Spleen (tissue), 7 donors: ENCODE measurements at regions not wholly inside any gene's neighbourhood (a gene's known extent, or its start where the extent isn't known, plus 50 kb on each side); places are given as distances from the start of the nearest gene placed in this dataset.

Experiments
- POLR2A ChIP-seq, 3 donors: fragments of 450-650 bp; IDR thresholded peaks; one replicate each; pipeline ENCODE4 v1.5.1; 2017; ENCODE audit warnings: antibody characterized with exemption in 3 of 3, mild to moderate bottlenecking in 1 of 3
- TF ChIP-seq, protein P1 (sequence below), 11 experiments: fragments of 200-600 bp in 7 of 11; fragments of 450-650 bp in 4 of 11; sonication (generic) in 4 of 11; IDR thresholded peaks in 8 of 11; conservative IDR thresholded peaks in 3 of 11; 1 replicate in 7 of 11; 2 replicates in 4 of 11; pipeline versions ENCODE4 v1.4.0 to v1.8.0; 2016 to 2021; ENCODE audit warnings: antibody characterized with exemption in 11 of 11, inconsistent platforms in 4 of 11, mild to moderate bottlenecking in 1 of 11
- donor health status: DM: no; HTN: no; CAD: no; lungs with moderate emphysema.
- donor health status: DM: no; HTN: no; CAD: no.
- donor health status: DM: no; HTN: no; CAD: no.

DNA sequence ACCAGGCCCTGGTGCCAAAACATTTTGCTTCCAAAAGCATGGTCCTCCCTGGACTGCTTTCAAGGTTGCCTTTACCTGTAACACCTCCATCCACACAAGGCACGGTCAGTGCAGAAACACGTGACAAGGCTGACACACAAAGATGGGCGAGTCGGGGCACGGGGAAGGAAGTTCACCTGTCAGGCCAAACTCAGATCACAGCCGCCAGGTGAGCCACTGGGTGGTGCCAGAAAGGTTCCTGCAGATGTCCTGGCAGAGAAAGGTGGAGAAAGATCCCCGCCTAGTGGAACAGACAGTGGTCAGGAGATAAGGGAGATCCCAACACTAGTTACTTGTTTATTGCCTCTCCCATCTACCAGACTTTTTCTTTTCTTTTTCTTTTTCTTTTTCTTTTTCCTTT lies 155.3 kb downstream of the AIPL1 start:
- TF ChIP-seq, protein P1, sequence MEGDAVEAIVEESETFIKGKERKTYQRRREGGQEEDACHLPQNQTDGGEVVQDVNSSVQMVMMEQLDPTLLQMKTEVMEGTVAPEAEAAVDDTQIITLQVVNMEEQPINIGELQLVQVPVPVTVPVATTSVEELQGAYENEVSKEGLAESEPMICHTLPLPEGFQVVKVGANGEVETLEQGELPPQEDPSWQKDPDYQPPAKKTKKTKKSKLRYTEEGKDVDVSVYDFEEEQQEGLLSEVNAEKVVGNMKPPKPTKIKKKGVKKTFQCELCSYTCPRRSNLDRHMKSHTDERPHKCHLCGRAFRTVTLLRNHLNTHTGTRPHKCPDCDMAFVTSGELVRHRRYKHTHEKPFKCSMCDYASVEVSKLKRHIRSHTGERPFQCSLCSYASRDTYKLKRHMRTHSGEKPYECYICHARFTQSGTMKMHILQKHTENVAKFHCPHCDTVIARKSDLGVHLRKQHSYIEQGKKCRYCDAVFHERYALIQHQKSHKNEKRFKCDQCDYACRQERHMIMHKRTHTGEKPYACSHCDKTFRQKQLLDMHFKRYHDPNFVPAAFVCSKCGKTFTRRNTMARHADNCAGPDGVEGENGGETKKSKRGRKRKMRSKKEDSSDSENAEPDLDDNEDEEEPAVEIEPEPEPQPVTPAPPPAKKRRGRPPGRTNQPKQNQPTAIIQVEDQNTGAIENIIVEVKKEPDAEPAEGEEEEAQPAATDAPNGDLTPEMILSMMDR (IDR thresholded peaks at IDR 0.05 in 8 of 11, conservative IDR thresholded peaks at IDR 0.05 in 3 of 11) = no peak
- no peak for TF ChIP-seq POLR2A (IDR thresholded peaks at IDR 0.05)
